Neural cell (in vitro differentiated cells): ENCODE measurements at regions not wholly inside any gene's neighbourhood (a gene's known extent, or its start where the extent isn't known, plus 50 kb on each side); places are given as distances from the start of the nearest gene placed in this dataset.

ENCODE experiments used
- H2AFZ ChIP-seq: fragments of 200-600, 300-800 bp; sonication (generic), shearing (Covaris generic); 2 replicates; pipeline ENCODE4 v1.6.0; 2014; ENCODE audit warnings: low read depth, mild to moderate bottlenecking, antibody characterized with exemption, low read length, moderate library complexity
- H3F3A ChIP-seq: fragments of 200-600 bp; shearing (Covaris generic); 2 replicates; pipeline ENCODE4 v1.6.1; 2016; ENCODE audit warnings: mild to moderate bottlenecking, moderate library complexity, mixed read lengths, antibody characterized with exemption, low read length; ENCODE audit not compliant: insufficient read depth, poor library complexity, severe bottlenecking
- H3K27ac ChIP-seq: fragments of 200-600, 300-800 bp; sonication (generic), shearing (Covaris generic); 2 replicates; pipeline ENCODE4 v1.5.1; 2014; ENCODE audit warnings: mild to moderate bottlenecking, low read length, moderate library complexity
- H3K27me3 ChIP-seq: fragments of 300-800, 200-600 bp; sonication (generic), shearing (Covaris generic); 2 replicates; pipeline ENCODE4 v1.6.0; 2014; ENCODE audit warnings: mild to moderate bottlenecking, low read depth, low read length, moderate library complexity; ENCODE audit not compliant: insufficient read depth
- H3K36me3 ChIP-seq: fragments of 300-800, 200-600 bp; sonication (generic), shearing (Covaris generic); 2 replicates; pipeline ENCODE4 v1.5.1; 2014; ENCODE audit warnings: mild to moderate bottlenecking, antibody characterized with exemption, low read length, moderate library complexity; ENCODE audit not compliant: insufficient read depth
- H3K4me2 ChIP-seq: fragments of 300-800, 200-600 bp; sonication (generic), shearing (Covaris generic); 2 replicates; pipeline ENCODE4 v1.6.0; 2014; ENCODE audit warnings: mild to moderate bottlenecking, low read length
- H3K4me3 ChIP-seq: fragments of 300-800, 200-600 bp; sonication (generic), shearing (Covaris generic); 2 replicates; pipeline ENCODE4 v1.5.1; 2014; ENCODE audit warnings: mild to moderate bottlenecking, low read length, moderate library complexity
- H3K79me2 ChIP-seq: fragments of 200-600 bp; shearing (Covaris generic); replicated peaks from 2 replicates; pipeline ENCODE4 v1.6.0; 2014; ENCODE audit warnings: mild to moderate bottlenecking, low read length, moderate library complexity; ENCODE audit not compliant: insufficient read depth
- H3K9ac ChIP-seq: fragments of 300-800, 200-600 bp; sonication (generic), shearing (Covaris generic); 2 replicates; pipeline ENCODE4 v1.6.1; 2016; ENCODE audit warnings: mild to moderate bottlenecking, low read length, mixed read lengths
- H3K9me2 ChIP-seq: fragments of 200-600 bp; shearing (Covaris generic); 2 replicates; pipeline ENCODE4 v1.6.1; 2016; ENCODE audit warnings: mild to moderate bottlenecking, low read length, mixed read lengths; ENCODE audit not compliant: insufficient read depth
- H3K9me3 ChIP-seq: fragments of 200-600, 300-800 bp; sonication (generic), shearing (Covaris generic); 2 replicates; pipeline ENCODE4 v1.6.1; 2016; ENCODE audit warnings: mild to moderate bottlenecking, mixed run types, low read length, moderate library complexity, mixed read lengths
- H4K20me1 ChIP-seq: fragments of 200-600 bp; shearing (Covaris generic); 2 replicates; pipeline ENCODE4 v1.6.1; 2016; ENCODE audit warnings: mild to moderate bottlenecking, mixed run types; ENCODE audit not compliant: insufficient read depth
- EP300 ChIP-seq: fragments of 450-650 bp; conservative IDR thresholded peaks from 2 replicates; pipeline ENCODE4 v1.6.1; 2014; ENCODE audit warnings: antibody characterized with exemption, mild to moderate bottlenecking, moderate library complexity; ENCODE audit not compliant: poor library complexity, severe bottlenecking
- EZH2 ChIP-seq: fragments of 200-600, 300-800 bp; shearing (Covaris generic), sonication (generic); IDR thresholded peaks from 2 replicates; pipeline ENCODE4 v1.6.1; 2014; ENCODE audit warnings: antibody characterized with exemption, low read length, borderline replicate concordance, mild to moderate bottlenecking; ENCODE audit not compliant: insufficient read depth, poor library complexity, severe bottlenecking
- MXI1 ChIP-seq: fragments of 450-650 bp; conservative IDR thresholded peaks from 2 replicates; pipeline ENCODE4 v1.6.1; 2014; ENCODE audit warnings: antibody characterized with exemption, mild to moderate bottlenecking; ENCODE audit not compliant: poor library complexity, severe bottlenecking
- POLR2AphosphoS5 ChIP-seq: IDR thresholded peaks from 2 replicates; pipeline ENCODE4 v1.6.1; 2012
- RAD21 ChIP-seq: fragments of 450-650 bp; conservative IDR thresholded peaks from 2 replicates; pipeline ENCODE4 v1.6.1; 2014; ENCODE audit warnings: antibody characterized with exemption, mild to moderate bottlenecking, moderate library complexity
- REST ChIP-seq: IDR thresholded peaks from 2 replicates; pipeline ENCODE4 v1.6.1; 2012; ENCODE audit warnings: borderline replicate concordance
- SMC3 ChIP-seq: fragments of 450-650 bp; conservative IDR thresholded peaks from 2 replicates; pipeline ENCODE4 v1.6.1; 2014; ENCODE audit warnings: antibody characterized with exemption, mild to moderate bottlenecking, moderate library complexity; ENCODE audit not compliant: poor library complexity
- TAF1 ChIP-seq: IDR thresholded peaks from 2 replicates; pipeline ENCODE4 v1.6.1; 2012; ENCODE audit warnings: low read depth
- TF ChIP-seq, protein P1 (sequence below): fragments of 450-650 bp; IDR thresholded peaks from 2 replicates; pipeline ENCODE4 v1.5.1; 2014; ENCODE audit warnings: antibody characterized with exemption, mild to moderate bottlenecking, moderate library complexity; ENCODE audit not compliant: poor library complexity, severe bottlenecking

DNA sequence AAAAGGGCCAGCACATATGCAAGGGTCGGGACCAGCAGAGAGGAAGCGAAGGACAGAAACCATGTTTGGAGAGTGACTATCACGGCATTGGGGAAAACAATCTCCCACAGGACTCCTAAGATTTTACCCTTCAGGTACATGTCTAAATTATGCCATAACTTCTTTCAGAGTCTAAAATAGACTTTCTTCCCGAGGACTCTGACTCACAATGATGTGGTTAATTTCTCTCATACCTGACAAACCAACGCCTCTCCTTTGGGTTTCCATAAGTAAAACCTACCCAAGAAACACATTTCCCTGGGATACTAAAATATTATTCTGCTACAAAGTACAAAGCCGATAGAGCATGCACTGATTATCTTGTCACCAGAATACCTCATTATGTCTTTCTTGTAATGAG is 127.8 kb upstream of the NETO1 start:
- H3K79me2 ChIP-seq, result no peaks in the 10 kb centered on the region
- H3K9me3 ChIP-seq, result no peaks in the 10 kb centered on the region
- H3K9ac ChIP-seq, result no peak overlapping the region
- no peak overlapping the region for H3K4me2 ChIP-seq
- H3K9me2 ChIP-seq, result no peaks in the 10 kb centered on the region
- H3F3A ChIP-seq, result no peaks in the 10 kb centered on the region
- TF ChIP-seq SMC3 (no peak), TAF1 (no peak), MXI1 (no peak), REST (no peak), RAD21 (no peak), EP300 (no peak), POLR2AphosphoS5 (no peak), EZH2 (no peak)
- TF ChIP-seq, protein P1, sequence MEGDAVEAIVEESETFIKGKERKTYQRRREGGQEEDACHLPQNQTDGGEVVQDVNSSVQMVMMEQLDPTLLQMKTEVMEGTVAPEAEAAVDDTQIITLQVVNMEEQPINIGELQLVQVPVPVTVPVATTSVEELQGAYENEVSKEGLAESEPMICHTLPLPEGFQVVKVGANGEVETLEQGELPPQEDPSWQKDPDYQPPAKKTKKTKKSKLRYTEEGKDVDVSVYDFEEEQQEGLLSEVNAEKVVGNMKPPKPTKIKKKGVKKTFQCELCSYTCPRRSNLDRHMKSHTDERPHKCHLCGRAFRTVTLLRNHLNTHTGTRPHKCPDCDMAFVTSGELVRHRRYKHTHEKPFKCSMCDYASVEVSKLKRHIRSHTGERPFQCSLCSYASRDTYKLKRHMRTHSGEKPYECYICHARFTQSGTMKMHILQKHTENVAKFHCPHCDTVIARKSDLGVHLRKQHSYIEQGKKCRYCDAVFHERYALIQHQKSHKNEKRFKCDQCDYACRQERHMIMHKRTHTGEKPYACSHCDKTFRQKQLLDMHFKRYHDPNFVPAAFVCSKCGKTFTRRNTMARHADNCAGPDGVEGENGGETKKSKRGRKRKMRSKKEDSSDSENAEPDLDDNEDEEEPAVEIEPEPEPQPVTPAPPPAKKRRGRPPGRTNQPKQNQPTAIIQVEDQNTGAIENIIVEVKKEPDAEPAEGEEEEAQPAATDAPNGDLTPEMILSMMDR, result no peak
- no peak overlapping the region for H3K27ac ChIP-seq
- no peak overlapping the region for H3K4me3 ChIP-seq
- H3K36me3 ChIP-seq, result no peaks in the 10 kb centered on the region
- H4K20me1 ChIP-seq, result no peaks in the 10 kb centered on the region
- H3K27me3 ChIP-seq, result no peaks in the 10 kb centered on the region
- H2AFZ ChIP-seq, result no peak overlapping the region

GRCh38 chr18:72993250-72993649 is 125.5 kb upstream of the NETO1 start:
- TF ChIP-seq REST (no peak), EP300 (peak; percentile 20)
- TF ChIP-seq, protein P1, result no peak
- Histone ChIP-seq H3K27me3 (no peaks in the 10 kb centered on the region), H3K9me3 (no peaks in the 10 kb centered on the region), H3K9me2 (no peaks in the 10 kb centered on the region), H2AFZ (no peak overlapping the region), H4K20me1 (no peaks in the 10 kb centered on the region), H3K4me3 (no peak overlapping the region), H3F3A (no peaks in the 10 kb centered on the region), H3K27ac (no peak overlapping the region), H3K9ac (no peak overlapping the region), H3K36me3 (no peaks in the 10 kb centered on the region), H3K4me2 (no peak overlapping the region), H3K79me2 (no peaks in the 10 kb centered on the region)
